NCI-H460 (cell line): ENCODE measurements at regions not wholly inside any gene's neighbourhood (a gene's known extent, or its start where the extent isn't known, plus 50 kb on each side); places are given as distances from the start of the nearest gene placed in this dataset.

ENCODE experiments used
- DNase-seq: peaks from one replicate; pipeline ENCODE4 v3.0.0-alpha.2; 2016; ENCODE audit warnings: low read depth; ENCODE audit errors: extremely low read depth

GRCh38 chr18:68623342-68623741 is 91.6 kb downstream of the TMX3 start:
- peak; percentile 65 for DNase-seq

DNA sequence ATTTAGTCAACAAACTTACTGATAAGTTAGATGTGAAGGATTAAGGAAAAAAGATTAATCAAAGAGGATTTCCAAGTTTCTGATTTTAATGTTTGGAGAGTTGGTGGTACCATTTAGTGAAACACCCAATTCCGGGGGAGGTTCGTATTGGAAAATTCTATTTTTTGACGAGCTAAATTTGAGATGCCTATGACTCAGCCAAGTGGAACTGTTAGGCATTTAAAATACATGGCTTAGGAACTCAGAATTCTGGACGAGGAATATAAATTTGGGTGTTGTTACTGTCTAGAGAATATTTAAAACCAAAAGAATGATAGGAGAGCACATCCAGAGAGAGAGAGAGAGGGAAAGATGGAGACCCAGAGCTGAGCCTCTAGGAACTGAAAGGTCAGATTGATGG is 103.6 kb downstream of the TMX3 start:
- DNase-seq, result no peak

GRCh38 chr18:68608851-68609490 is 105.9 kb downstream of the TMX3 start:
- no peak for DNase-seq

DNA sequence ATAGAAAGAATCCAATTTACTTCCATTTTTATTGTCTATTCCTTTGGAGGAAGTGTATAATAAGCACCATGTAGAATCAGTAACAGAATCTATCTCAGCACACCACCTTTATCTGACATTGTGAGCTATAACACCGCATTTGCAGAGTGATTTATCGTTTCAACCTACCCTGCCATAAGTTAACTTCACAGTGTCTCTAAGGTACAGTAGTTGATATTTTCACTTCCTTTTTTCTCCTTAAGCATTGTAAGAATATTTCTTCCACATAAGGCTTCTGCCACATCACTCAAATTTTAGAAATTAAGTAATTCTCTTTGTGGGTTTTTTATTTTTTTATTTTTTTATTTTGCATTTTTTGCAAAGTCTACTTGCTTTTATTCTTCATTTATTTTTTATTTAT is 107.1 kb downstream of the TMX3 start:
- DNase-seq, result no peak

DNA sequence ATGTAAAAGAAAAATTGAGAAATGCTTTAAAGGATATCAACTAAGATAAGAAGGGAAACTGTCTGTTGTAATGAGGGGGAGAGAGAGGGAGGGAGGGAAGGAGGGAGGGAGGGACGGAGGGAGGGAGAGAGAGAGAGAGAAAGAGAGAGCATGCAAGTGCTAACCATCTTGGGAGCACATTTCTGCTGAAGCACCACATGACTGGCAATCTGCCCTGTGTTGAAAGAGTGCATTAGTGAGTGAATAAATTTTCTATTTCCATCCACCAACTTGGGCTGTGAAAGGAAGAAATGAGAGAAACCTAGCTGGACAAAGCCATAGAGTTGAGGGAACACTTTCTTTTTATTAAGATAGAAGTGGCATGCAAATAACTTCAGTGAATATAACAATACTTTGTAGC is 110.7 kb downstream of the TMX3 start:
- DNase-seq, result no peak

DNA sequence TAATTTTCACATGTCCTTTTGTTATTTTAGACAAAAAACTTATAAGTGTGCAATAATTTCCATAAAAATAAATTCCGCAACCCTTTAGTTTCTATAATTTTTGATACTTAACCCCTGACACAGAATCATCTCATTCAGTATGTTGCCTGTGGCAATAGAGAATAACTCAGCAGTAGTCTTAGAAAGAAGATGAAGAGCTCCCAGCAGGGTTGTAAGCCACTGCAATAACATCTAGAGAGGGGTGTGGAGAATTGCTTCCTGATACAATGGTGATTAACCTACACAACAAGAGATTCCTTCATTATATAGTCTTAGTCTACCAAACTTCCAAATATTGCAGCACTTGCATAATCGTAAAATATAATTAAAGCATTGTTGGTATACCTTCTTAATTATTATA is 118.9 kb downstream of the TMX3 start:
- no peak for DNase-seq

DNA sequence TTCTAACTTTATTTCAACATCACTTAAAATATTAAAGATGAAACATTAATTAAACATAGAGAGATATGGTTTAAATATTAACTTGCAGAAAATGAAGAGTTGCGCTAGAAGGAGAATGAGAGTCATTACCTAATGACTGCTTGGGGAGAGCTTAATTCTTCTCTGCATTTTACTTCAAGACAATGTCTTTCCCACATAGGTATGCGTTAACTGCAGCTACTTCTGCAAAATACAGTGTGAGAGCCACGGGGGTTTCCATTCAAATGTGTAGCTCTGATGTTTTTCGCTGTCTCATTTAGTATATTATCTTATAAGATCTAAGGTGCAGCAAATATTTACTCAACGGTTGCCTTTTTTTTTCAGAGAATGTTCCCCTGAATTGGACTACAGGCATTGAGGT is 126.7 kb downstream of the TMX3 start:
- no peak for DNase-seq

DNA sequence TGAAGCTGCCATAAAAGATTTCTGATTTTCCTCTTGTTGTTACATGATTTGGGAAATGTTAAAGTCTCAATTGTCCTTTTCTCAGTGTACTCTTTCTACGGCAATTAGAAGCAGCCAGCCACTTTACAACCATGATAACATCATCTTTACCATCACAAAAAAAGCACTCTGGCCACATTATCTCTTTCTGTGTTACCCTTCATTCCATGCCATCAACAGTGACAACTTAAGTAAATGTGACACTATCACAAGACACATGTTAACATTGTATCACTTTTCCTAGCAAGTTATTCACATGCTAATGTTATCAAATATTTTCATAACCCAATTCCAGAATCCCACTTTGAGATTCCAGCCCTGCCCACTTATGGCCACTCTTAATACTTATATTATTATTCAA is 131.2 kb downstream of the TMX3 start:
- no peak for DNase-seq

- no peak for DNase-seq
Measured at GRCh38 chr18:68574311-68574710, 140.6 kb downstream of the TMX3 start.

GRCh38 chr18:68569936-68570335 is 145.0 kb downstream of the TMX3 start:
- no peak for DNase-seq

- no peak for DNase-seq
Measured at GRCh38 chr18:68568364-68569155, 146.3 kb downstream of the TMX3 start.

DNA sequence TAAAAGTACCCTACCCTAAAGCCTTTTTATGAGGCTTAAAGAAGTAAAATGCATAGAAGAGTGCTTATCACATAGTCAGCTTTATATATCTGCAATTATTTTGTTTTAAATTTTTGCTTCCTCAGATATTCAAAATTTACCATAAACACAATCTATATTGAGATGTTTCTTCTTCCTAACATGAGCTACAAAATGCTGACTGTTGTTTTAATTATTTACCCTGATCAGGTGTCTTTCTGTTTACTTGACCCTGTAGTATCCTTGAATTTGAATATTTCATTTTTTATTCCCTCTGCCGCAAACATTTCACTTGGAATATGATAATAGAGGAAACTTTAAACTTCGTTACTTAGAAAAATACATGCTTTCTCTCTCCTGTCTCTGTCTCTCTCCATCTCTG is 147.9 kb downstream of the TMX3 start:
- DNase-seq, result no peak

DNA sequence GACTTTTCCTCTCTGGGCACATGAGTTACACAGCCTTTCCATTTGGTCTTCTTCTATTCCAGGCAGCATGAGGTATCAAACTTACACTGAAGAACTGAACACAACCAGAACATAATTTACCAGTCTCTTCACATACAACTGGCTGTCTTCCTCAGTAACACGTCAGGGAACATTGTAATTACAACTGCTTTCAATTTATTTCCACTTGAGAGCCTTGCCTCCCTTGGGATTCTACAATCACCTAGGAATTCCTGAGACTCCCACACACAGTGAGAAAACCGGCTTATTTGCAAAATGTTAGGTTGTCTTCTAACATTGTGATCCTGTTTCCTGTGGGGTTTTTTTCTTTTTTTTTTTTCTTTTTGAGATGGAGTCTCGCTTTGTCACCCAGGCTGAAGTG is 149.9 kb downstream of the TMX3 start:
- no peak for DNase-seq

DNA sequence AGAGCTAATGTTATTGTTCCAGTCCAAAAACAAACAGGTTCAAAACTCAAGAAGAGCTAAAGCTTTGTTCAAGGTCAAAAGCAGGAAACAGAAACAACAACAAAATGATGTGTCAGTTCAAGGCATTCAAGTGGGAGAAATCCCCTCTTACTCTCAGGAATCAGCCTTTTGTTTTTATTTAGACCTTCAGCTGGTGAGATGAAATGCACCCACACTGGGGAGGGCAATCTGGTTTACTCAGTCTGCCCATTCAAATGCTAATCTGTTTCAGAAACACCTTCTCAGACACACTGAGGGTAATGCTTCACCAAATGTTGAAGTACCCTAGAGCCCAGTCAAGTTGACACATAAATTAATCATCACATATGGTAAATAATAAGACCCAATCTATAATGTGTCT is 150.6 kb downstream of the TMX3 start:
- DNase-seq, result no peak

DNA sequence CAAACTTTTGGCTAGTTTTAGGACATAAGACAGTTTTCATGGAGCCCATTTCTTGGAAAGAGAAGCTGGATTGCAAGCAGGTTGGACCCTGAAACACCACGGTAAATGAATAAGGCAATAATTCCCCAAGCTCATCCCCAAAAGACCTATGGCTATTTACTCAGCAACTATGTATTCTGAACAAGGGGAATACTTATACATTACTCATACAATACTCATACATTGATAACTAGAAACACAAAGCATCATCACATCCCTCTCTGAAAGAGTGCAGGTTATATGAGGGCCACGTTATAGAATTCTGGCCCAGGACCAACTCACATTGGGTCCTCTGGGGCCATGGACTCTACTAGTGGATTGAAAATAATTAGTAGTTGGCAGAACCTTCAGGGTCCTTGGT is 154.8 kb downstream of the TMX3 start:
- no peak for DNase-seq

- no peak for DNase-seq
Measured at GRCh38 chr18:68557183-68557582, 157.7 kb downstream of the TMX3 start.

- DNase-seq, result no peak
Measured at GRCh38 chr18:68555879-68556301, 159.0 kb downstream of the TMX3 start.

GRCh38 chr18:68548904-68549870 is 165.7 kb downstream of the TMX3 start:
- DNase-seq, result no peak

GRCh38 chr18:68543344-68543743 is 171.6 kb downstream of the TMX3 start:
- DNase-seq, result no peak

DNA sequence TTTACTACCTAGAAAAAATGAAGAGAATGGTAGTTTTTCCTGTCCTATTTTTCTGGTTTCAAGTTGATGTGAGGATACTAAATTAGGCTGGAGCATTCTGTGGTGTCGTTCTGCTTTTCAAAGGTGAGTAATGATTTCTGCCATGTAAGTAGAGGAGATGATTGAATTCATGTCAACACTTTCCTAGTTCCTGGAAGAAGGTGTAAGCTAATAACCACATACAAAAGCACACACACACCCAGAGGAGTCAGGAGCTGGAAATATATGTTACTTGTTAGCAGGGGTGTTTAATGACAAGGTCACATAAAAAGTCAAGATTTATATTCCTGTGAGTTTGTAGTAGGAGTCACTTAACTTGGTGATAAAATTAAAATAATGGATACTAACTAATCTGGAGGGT is 172.1 kb downstream of the TMX3 start:
- no peak for DNase-seq

DNA sequence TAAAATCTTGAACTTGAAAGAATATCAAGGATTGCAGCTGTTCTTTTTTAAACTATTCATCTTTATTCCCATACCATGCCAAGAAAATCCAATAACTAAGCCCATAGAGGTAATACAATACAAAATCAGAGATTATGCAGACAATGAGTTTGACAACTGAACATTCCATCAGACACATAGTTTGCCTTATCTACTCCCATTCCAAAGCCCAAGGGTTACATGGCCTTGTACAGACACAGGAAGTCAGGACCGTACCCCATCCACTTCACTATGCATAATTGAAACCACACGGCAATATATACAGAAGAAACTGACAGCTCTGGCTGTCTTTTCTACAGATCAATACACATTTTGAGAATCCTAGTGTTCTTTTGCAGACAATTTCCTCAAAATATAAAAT is 181.3 kb downstream of the TMX3 start:
- DNase-seq, result no peak
